Uterus (tissue), 3 donors: ENCODE measurements at regions not wholly inside any gene's neighbourhood (a gene's known extent, or its start where the extent isn't known, plus 50 kb on each side); places are given as distances from the start of the nearest gene placed in this dataset.

Experiments
- DNase-seq, 2 donors: peaks; one replicate each; pipeline ENCODE4 v3.0.0-alpha.2; 2019 to 2020
- H3K27ac ChIP-seq, 2 donors: fragments of 200-600 bp; sonication (generic); 1 replicate in 1 of 2; 2 replicates in 1 of 2; pipeline ENCODE4 v1.5.1; 2016 to 2018
- H3K27me3 ChIP-seq, 2 donors: fragments of 200-600 bp; sonication (generic); one replicate each; pipeline ENCODE4 v1.5.1; 2018 to 2019; ENCODE audit warnings: control low read depth in 1 of 2
- H3K36me3 ChIP-seq, 2 donors: fragments of 200-600 bp; sonication (generic); one replicate each; pipeline ENCODE4 v1.5.1; 2019; ENCODE audit warnings: control low read depth in 1 of 2
- H3K4me1 ChIP-seq, 2 donors: fragments of 200-600 bp; sonication (generic); one replicate each; pipeline ENCODE4 v1.5.1; 2018 to 2019; ENCODE audit warnings: control low read depth in 1 of 2
- H3K4me3 ChIP-seq, 2 donors: fragments of 200-600 bp; sonication (generic); 1 replicate in 1 of 2; 2 replicates in 1 of 2; pipeline ENCODE4 v1.5.1; 2018 to 2019; ENCODE audit warnings: mild to moderate bottlenecking in 1 of 2
- H3K9me3 ChIP-seq, 2 donors: fragments of 200-600 bp; sonication (generic); one replicate each; pipeline ENCODE4 v1.5.1; 2019; ENCODE audit warnings: control low read depth in 1 of 2
- POLR2A ChIP-seq, 2 donors: fragments of 450-650 bp; IDR thresholded peaks; one replicate each; pipeline ENCODE4 v1.6.1; 2016; ENCODE audit warnings: antibody characterized with exemption in 2 of 2, mild to moderate bottlenecking in 1 of 2, moderate library complexity in 1 of 2
- intact Hi-C: fragments of 100-400 bp; cut with DNase I; formaldehyde crosslinking; loops from one replicate; pipeline ENCODE4 v1.15.1; 2023; ENCODE audit warnings: low total_unique reads
- TF ChIP-seq, protein P1 (sequence below), 4 experiments: fragments of 200-600 bp in 2 of 4; fragments of 450-650 bp in 2 of 4; sonication (generic) in 2 of 4; IDR thresholded peaks; one replicate each; pipeline ENCODE4 v1.5.1; 2016 to 2019; ENCODE audit warnings: antibody characterized with exemption in 4 of 4, mild to moderate bottlenecking in 2 of 4, moderate library complexity in 1 of 4
- donor health status: DM: yes; HTN: yes; CAD: no.

DNA sequence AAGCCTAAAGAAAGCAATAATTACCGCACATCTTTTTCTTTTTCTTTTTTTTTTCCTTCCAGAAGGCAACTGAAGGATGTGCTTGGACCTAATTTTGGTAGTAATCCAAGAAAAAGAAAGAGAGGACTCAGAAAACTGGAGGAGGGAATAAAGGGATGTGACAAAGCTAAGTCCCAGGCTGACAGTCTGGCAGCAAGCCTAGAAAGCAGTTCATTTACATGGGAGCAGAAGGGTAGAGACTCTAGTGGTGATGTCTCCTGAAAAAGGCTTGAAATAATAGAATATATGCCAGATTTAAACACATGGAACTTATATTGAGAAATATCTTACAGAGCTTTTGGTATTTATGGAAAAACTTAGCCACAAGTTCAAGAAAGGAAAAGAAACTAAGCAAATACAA is 101.0 kb upstream of the SHISA6 start:
- Histone ChIP-seq H3K9me3 (no peaks in the 10 kb centered on the region), H3K27ac (no peak overlapping the region), H3K4me3 (no peak overlapping the region), H3K4me1 (no peaks in the 10 kb centered on the region), H3K36me3 (no peaks in the 10 kb centered on the region), H3K27me3 (no peaks in the 10 kb centered on the region)
- DNase-seq = no peak
- intact Hi-C loops = no loop called here
- TF ChIP-seq, protein P1, sequence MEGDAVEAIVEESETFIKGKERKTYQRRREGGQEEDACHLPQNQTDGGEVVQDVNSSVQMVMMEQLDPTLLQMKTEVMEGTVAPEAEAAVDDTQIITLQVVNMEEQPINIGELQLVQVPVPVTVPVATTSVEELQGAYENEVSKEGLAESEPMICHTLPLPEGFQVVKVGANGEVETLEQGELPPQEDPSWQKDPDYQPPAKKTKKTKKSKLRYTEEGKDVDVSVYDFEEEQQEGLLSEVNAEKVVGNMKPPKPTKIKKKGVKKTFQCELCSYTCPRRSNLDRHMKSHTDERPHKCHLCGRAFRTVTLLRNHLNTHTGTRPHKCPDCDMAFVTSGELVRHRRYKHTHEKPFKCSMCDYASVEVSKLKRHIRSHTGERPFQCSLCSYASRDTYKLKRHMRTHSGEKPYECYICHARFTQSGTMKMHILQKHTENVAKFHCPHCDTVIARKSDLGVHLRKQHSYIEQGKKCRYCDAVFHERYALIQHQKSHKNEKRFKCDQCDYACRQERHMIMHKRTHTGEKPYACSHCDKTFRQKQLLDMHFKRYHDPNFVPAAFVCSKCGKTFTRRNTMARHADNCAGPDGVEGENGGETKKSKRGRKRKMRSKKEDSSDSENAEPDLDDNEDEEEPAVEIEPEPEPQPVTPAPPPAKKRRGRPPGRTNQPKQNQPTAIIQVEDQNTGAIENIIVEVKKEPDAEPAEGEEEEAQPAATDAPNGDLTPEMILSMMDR (IDR thresholded peaks at IDR 0.05) = no peak
- no peak for TF ChIP-seq POLR2A (IDR thresholded peaks at IDR 0.05)

DNA sequence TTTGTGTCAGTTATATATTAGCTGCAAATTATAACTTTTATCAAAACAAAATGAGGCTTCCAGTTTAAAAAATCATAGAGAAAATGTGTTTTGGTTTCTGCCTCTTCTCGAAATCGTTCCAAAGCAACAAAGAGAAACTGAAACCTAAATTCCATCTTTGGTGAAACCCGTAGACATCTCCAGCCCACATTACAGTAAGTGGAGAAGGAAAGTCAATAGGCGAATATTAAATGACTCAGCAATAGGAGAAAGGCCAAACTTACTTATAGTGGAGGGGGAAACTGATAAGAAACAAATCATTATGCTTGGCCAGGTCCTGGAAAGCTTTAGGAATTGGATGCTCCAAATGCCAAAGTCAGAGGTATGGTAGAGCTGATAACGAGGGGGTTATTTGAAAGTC is 103.0 kb upstream of the SHISA6 start:
- no peaks in the 10 kb centered on the region for H3K4me1 ChIP-seq
- no peaks in the 10 kb centered on the region for H3K27me3 ChIP-seq
- intact Hi-C loops = no loop called here
- DNase-seq = no peak
- H3K4me3 ChIP-seq = no peak overlapping the region
- TF ChIP-seq, protein P1 (IDR thresholded peaks at IDR 0.05) = no peak
- H3K27ac ChIP-seq = no peak overlapping the region
- H3K9me3 ChIP-seq = no peaks in the 10 kb centered on the region
- H3K36me3 ChIP-seq = no peaks in the 10 kb centered on the region

DNA sequence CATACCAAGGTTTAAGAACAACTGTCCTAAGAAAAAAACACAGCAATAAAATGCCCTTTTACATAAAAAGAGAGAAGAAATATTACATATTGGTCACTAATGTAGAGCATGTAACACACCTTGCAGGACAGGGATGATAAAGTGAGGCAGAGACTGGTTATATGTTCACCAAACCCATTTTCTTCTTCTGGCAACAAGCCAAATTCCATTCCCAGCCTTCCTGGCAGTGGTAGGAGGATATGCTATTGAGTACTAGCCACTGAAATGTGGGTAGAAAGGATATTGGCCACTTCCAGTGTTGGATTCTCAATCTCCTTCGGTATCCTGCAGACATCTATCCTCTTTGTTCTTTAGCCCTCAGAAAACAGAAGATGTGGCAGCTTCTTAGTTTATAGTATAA is 105.2 kb upstream of the SHISA6 start:
- H3K4me3 ChIP-seq = no peak overlapping the region
- H3K36me3 ChIP-seq = no peaks in the 10 kb centered on the region
- intact Hi-C loops = no loop called here
- H3K9me3 ChIP-seq = no peaks in the 10 kb centered on the region
- TF ChIP-seq, protein P1 (IDR thresholded peaks at IDR 0.05) = no peak
- no peak for TF ChIP-seq POLR2A (IDR thresholded peaks at IDR 0.05)
- H3K27me3 ChIP-seq = no peaks in the 10 kb centered on the region
- DNase-seq = no peak
- no peak overlapping the region for H3K27ac ChIP-seq
- no peaks in the 10 kb centered on the region for H3K4me1 ChIP-seq

DNA sequence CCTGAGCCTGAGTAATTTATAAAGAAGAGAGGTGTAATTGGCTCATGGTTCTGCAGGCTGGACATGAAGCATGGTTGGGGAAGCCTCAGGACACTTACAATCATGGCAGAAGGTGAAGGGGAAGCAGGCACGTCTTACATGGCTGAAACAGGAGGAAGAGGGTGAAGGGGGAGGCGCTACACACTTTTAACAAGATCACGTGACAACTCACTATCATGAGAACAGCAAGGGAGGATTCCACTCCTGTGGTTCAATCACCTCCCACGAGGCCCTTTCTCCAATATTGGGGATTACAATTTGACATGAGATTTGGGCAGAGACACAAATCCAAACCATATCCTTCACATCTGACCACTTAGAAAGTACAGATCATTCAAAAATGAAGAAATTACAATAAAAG is 110.6 kb upstream of the SHISA6 start:
- DNase-seq = no peak
- TF ChIP-seq, protein P1 (IDR thresholded peaks at IDR 0.05) = no peak
- TF ChIP-seq POLR2A (IDR thresholded peaks at IDR 0.05) = no peak
- Histone ChIP-seq H3K27ac (no peak overlapping the region), H3K27me3 (no peaks in the 10 kb centered on the region), H3K4me3 (no peak overlapping the region), H3K36me3 (no peaks in the 10 kb centered on the region), H3K9me3 (no peaks in the 10 kb centered on the region), H3K4me1 (no peaks in the 10 kb centered on the region)
- intact Hi-C loops = no loop called here

DNA sequence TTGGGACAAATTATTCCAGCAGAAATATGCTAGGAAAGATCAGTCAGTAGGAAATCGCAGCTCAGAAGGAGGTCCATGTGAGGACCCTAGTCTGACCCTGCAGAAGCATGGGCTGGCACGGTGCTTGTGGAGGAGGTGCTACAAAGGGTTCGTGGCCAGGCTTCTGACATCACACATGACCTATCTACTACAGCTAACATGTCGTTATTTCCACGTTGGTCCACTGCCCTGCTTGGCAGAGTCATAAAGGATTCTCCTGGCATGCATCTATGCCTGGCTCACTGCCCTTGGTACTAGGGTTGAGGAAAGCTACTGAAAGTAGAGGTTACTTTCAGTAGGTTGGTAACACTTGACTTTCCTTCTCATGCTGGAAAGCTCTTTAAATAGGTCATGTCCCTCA is 118.1 kb upstream of the SHISA6 start:
- DNase-seq = peak in 1 of 2 donors; percentile 32
- TF ChIP-seq POLR2A (IDR thresholded peaks at IDR 0.05) = no peak
- TF ChIP-seq, protein P1 (IDR thresholded peaks at IDR 0.05) = no peak
- no peak overlapping the region for H3K4me3 ChIP-seq
- H3K27me3 ChIP-seq = no peaks in the 10 kb centered on the region
- H3K27ac ChIP-seq = no peak overlapping the region
- H3K36me3 ChIP-seq = no peaks in the 10 kb centered on the region
- intact Hi-C loops = loop anchor here (10.0 kb wide), 1 partner anchor 62 kb away; no protein-coding TSS in a partner anchor
- no peaks in the 10 kb centered on the region for H3K4me1 ChIP-seq
- no peaks in the 10 kb centered on the region for H3K9me3 ChIP-seq
